LNCaP clone FGC (cell line): ENCODE measurements at regions not wholly inside any gene's neighbourhood (a gene's known extent, or its start where the extent isn't known, plus 50 kb on each side); places are given as distances from the start of the nearest gene placed in this dataset.

Experiments
- DNase-seq: peaks from one replicate; pipeline ENCODE4 v3.0.0-alpha.2; 2011; ENCODE audit warnings: low read depth
- H3K4me3 ChIP-seq: 2 replicates; pipeline ENCODE4 v1.5.1; 2011; ENCODE audit warnings: mild to moderate bottlenecking, low read depth, low read length, control low read depth
- CTCF ChIP-seq: IDR thresholded peaks from 2 replicates; pipeline ENCODE4 v1.5.1; 2012; ENCODE audit warnings: mild to moderate bottlenecking; ENCODE audit not compliant: control insufficient read depth, insufficient read depth; ENCODE audit errors: extremely low read depth

- no peak overlapping the region for H3K4me3 ChIP-seq
- no peak for DNase-seq
- no peak for TF ChIP-seq CTCF
Measured at GRCh38 chr2:217116610-217117009, 256.7 kb upstream of the TNP1 start.

GRCh38 chr2:217114117-217114516 lies 254.3 kb upstream of the TNP1 start:
- H3K4me3 ChIP-seq, result no peak overlapping the region
- DNase-seq, result no peak
- TF ChIP-seq CTCF, result no peak

DNA sequence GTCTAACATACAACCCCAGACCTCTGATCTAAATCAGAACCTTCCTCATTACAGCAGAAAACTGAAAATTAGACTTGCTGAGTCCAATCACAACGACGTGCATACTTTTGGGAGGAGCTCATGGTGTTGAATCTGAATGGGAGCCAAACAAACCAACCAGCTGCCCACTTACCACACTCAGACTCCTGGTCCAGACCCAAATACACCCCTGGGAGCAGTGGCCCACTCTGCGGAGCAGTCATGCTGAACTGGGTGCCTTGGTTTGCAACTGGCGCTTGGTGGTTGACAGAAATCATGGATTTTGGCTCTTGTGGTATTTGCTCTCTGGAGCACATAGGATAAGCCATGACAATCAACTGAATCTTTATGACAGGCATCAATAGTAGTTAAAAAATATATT lies 253.6 kb upstream of the TNP1 start:
- H3K4me3 ChIP-seq, result no peak overlapping the region
- TF ChIP-seq CTCF, result no peak
- DNase-seq, result no peak

GRCh38 chr2:217110550-217110949 lies 250.7 kb upstream of the TNP1 start:
- H3K4me3 ChIP-seq, result no peak overlapping the region
- no peak for TF ChIP-seq CTCF
- no peak for DNase-seq

DNA sequence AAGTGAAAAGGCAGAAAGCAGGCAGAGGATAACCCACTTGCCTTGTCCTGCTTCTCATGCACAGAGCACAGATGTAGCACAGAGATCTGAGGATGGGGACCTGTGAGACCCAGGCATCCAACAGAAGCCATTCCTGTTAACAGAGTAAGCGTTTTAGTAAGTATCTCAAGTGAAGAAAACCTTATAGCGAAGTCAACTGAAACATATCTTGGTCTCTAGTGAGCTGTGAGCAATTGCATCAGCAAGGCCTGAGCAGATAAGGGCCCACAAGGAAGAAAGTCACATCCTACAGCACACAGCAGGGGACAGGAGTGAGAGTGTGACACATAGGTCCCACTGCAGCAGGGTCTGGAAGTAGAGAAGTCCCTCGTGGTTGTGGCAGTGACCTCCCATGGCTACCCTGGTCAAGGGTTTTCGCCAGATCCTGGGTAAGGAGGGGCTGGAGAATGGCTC lies 248.7 kb upstream of the TNP1 start:
- no peak overlapping the region for H3K4me3 ChIP-seq
- TF ChIP-seq CTCF, result no peak
- DNase-seq, result no peak

GRCh38 chr2:217108086-217108485 lies 248.2 kb upstream of the TNP1 start:
- DNase-seq, result no peak
- TF ChIP-seq CTCF, result no peak
- H3K4me3 ChIP-seq, result no peak overlapping the region

DNA sequence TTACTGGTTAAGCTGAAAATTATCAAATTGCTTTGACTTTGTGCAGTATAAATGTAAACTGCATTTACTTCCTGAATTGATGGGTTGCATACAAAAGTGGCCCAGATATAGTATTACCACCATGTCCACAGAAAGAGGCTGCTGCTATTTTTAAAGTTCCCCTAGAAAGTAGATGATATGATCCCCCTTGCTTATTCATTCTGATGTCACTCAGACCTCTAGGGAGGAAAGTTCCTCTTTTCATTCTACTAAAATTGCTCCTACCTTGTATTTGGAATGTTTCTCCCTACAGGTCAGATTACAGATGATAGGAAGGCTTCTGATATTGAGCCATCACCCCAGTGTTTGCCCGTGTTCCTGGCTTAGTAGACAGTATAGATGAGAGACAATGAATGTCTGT lies 247.6 kb upstream of the TNP1 start:
- DNase-seq, result no peak
- TF ChIP-seq CTCF, result no peak
- no peak overlapping the region for H3K4me3 ChIP-seq
